Mucosa of rectum (tissue), 2 donors: ENCODE measurements at regions not wholly inside any gene's neighbourhood (a gene's known extent, or its start where the extent isn't known, plus 50 kb on each side); places are given as distances from the start of the nearest gene placed in this dataset.
"Not testable (repeated sequence)": the region's sequence is repeated elsewhere in the genome, so short reads cannot be mapped to it uniquely, and the experiment has no call there.

Experiments
- H3K27ac ChIP-seq, 2 donors: one replicate each; pipeline ENCODE4 v1.7.0; 2013; ENCODE audit warnings: inconsistent platforms in 2 of 2, low read depth in 2 of 2, low read length in 2 of 2
- H3K27me3 ChIP-seq, 2 donors: one replicate each; pipeline ENCODE4 v1.7.0; 2013; ENCODE audit warnings: low read length in 2 of 2; ENCODE audit not compliant: control insufficient read depth in 2 of 2, insufficient read depth in 2 of 2
- H3K36me3 ChIP-seq, 2 donors: one replicate each; pipeline ENCODE4 v1.7.0; 2013; ENCODE audit warnings: low read length in 2 of 2; ENCODE audit not compliant: control insufficient read depth in 2 of 2, insufficient read depth in 2 of 2
- H3K4me1 ChIP-seq, 2 donors: one replicate each; pipeline ENCODE4 v1.7.0; 2013; ENCODE audit warnings: low read length in 2 of 2, mild to moderate bottlenecking in 1 of 2; ENCODE audit not compliant: control insufficient read depth in 2 of 2, insufficient read depth in 2 of 2
- H3K4me3 ChIP-seq, 2 donors: one replicate each; pipeline ENCODE4 v1.7.0; 2013; ENCODE audit warnings: low read length in 2 of 2
- H3K9ac ChIP-seq, 2 donors: one replicate each; pipeline ENCODE4 v1.7.0; 2013; ENCODE audit warnings: low read length in 2 of 2, low read depth in 1 of 2, mild to moderate bottlenecking in 1 of 2
- H3K9me3 ChIP-seq, 2 donors: one replicate each; pipeline ENCODE4 v1.7.0; 2013; ENCODE audit warnings: low read length in 2 of 2; ENCODE audit not compliant: control insufficient read depth in 2 of 2
- donor health status: healthy.
- donor health status: Normal muscosa, but diverticular disease.

- Histone ChIP-seq H3K27me3 (no peaks in the 10 kb centered on the region), H3K9me3 (no peaks in the 10 kb centered on the region), H3K4me3 (no peak overlapping the region), H3K4me1 (no peaks in the 10 kb centered on the region), H3K36me3 (no peaks in the 10 kb centered on the region), H3K27ac (no peak overlapping the region), H3K9ac (no peak overlapping the region)
These were observed 1004.8 kb downstream of the SLITRK5 start for GRCh38 chr13:88676016-88676415.

GRCh38 chr13:88685459-88685858 lies 1014.3 kb downstream of the SLITRK5 start:
- Histone ChIP-seq H3K36me3 (no peaks in the 10 kb centered on the region), H3K27ac (no peak overlapping the region), H3K9ac (no peak overlapping the region), H3K4me3 (no peak overlapping the region), H3K9me3 (no peaks in the 10 kb centered on the region), H3K27me3 (no peaks in the 10 kb centered on the region), H3K4me1 (no peaks in the 10 kb centered on the region)

GRCh38 chr13:88701551-88701950 lies 1030.4 kb downstream of the SLITRK5 start:
- no peaks in the 10 kb centered on the region for H3K4me1 ChIP-seq
- H3K9me3 ChIP-seq: no peaks in the 10 kb centered on the region
- no peak overlapping the region for H3K4me3 ChIP-seq
- no peak overlapping the region for H3K27ac ChIP-seq
- no peak overlapping the region for H3K9ac ChIP-seq
- H3K27me3 ChIP-seq: no peaks in the 10 kb centered on the region
- no peaks in the 10 kb centered on the region for H3K36me3 ChIP-seq

GRCh38 chr13:88704600-88705275 lies 1033.6 kb downstream of the SLITRK5 start:
- no peaks in the 10 kb centered on the region for H3K36me3 ChIP-seq
- peak overlapping the region; percentile 20 to 36 for H3K4me3 ChIP-seq
- no peak overlapping the region for H3K27ac ChIP-seq
- no peaks in the 10 kb centered on the region for H3K9me3 ChIP-seq
- no peak overlapping the region for H3K9ac ChIP-seq
- no peaks in the 10 kb centered on the region for H3K27me3 ChIP-seq
- no peaks in the 10 kb centered on the region for H3K4me1 ChIP-seq

GRCh38 chr13:88707646-88708045 lies 1036.5 kb downstream of the SLITRK5 start:
- H3K27me3 ChIP-seq: no peaks in the 10 kb centered on the region
- H3K4me3 ChIP-seq: no peak overlapping the region
- no peaks in the 10 kb centered on the region for H3K9me3 ChIP-seq
- no peak overlapping the region for H3K27ac ChIP-seq
- H3K36me3 ChIP-seq: no peaks in the 10 kb centered on the region
- no peak overlapping the region for H3K9ac ChIP-seq
- no peaks in the 10 kb centered on the region for H3K4me1 ChIP-seq

- Histone ChIP-seq H3K9ac (no peak overlapping the region), H3K9me3 (no peaks in the 10 kb centered on the region), H3K4me3 (no peak overlapping the region), H3K27ac (no peak overlapping the region), H3K36me3 (no peaks in the 10 kb centered on the region), H3K27me3 (no peaks in the 10 kb centered on the region), H3K4me1 (no peaks in the 10 kb centered on the region)
These were observed 1046.8 kb downstream of the SLITRK5 start for GRCh38 chr13:88717946-88718345.

- no peaks in the 10 kb centered on the region for H3K9me3 ChIP-seq
- H3K9ac ChIP-seq: no peak overlapping the region
- no peak overlapping the region for H3K4me3 ChIP-seq
- H3K27me3 ChIP-seq: no peaks in the 10 kb centered on the region
- no peaks in the 10 kb centered on the region for H3K36me3 ChIP-seq
- no peak overlapping the region for H3K27ac ChIP-seq
- no peaks in the 10 kb centered on the region for H3K4me1 ChIP-seq
These were observed 1047.6 kb downstream of the SLITRK5 start for GRCh38 chr13:88718781-88719180.

GRCh38 chr13:88726075-88726474 lies 1054.9 kb downstream of the SLITRK5 start:
- Histone ChIP-seq H3K36me3 (no peaks in the 10 kb centered on the region), H3K4me3 (no peak overlapping the region), H3K27ac (no peak overlapping the region), H3K4me1 (no peaks in the 10 kb centered on the region), H3K9ac (no peak overlapping the region), H3K9me3 (no peaks in the 10 kb centered on the region), H3K27me3 (no peaks in the 10 kb centered on the region)

GRCh38 chr13:88727236-88727635 lies 1056.1 kb downstream of the SLITRK5 start:
- not testable (repeated sequence) for H3K27ac ChIP-seq, H3K4me1 ChIP-seq, H3K4me3 ChIP-seq, H3K27me3 ChIP-seq, H3K9ac ChIP-seq, H3K36me3 ChIP-seq, H3K9me3 ChIP-seq

GRCh38 chr13:88729605-88730004 lies 1058.4 kb downstream of the SLITRK5 start:
- Histone ChIP-seq H3K9me3 (no peaks in the 10 kb centered on the region), H3K36me3 (no peaks in the 10 kb centered on the region), H3K4me3 (no peak overlapping the region), H3K27ac (no peak overlapping the region), H3K27me3 (no peaks in the 10 kb centered on the region), H3K9ac (no peak overlapping the region), H3K4me1 (no peaks in the 10 kb centered on the region)

- Histone ChIP-seq H3K27ac (no peak overlapping the region), H3K27me3 (no peaks in the 10 kb centered on the region), H3K4me3 (no peak overlapping the region)
These were observed 1064.9 kb downstream of the SLITRK5 start for GRCh38 chr13:88736026-88736425.

More at GRCh38 chr13:88736026-88736425, 1064.9 kb downstream of the SLITRK5 start:
- Histone ChIP-seq H3K9ac (no peak overlapping the region), H3K9me3 (no peaks in the 10 kb centered on the region), H3K4me1 (no peaks in the 10 kb centered on the region), H3K36me3 (no peaks in the 10 kb centered on the region)
